HG02759 (cell line): ENCODE measurements at regions not wholly inside any gene's neighbourhood (a gene's known extent, or its start where the extent isn't known, plus 50 kb on each side); places are given as distances from the start of the nearest gene placed in this dataset.

Experiments used
- ATAC-seq: cut with Tn5 transposase; IDR thresholded peaks from one replicate; pipeline ENCODE4 v1.9.1; 2021; ENCODE audit warnings: mild to moderate bottlenecking, moderate library complexity; ENCODE audit not compliant: unreplicated experiment

GRCh38 chr20:12264711-12265110, 347.0 kb downstream of the BTBD3 start:
- ATAC-seq = no peak

- no peak for ATAC-seq
These were observed 348.0 kb downstream of the BTBD3 start for GRCh38 chr20:12265662-12266061.

GRCh38 chr20:12269579-12269978, 351.9 kb downstream of the BTBD3 start:
- no peak for ATAC-seq

GRCh38 chr20:12270863-12271262, 353.2 kb downstream of the BTBD3 start:
- ATAC-seq = no peak

- no peak for ATAC-seq
These were observed 358.4 kb downstream of the BTBD3 start for GRCh38 chr20:12276011-12276673.

GRCh38 chr20:12287575-12287974, 369.9 kb downstream of the BTBD3 start:
- ATAC-seq = no peak

- ATAC-seq = no peak
These were observed 371.8 kb downstream of the BTBD3 start for GRCh38 chr20:12289465-12289864.

GRCh38 chr20:12291386-12291785, 373.7 kb downstream of the BTBD3 start:
- no peak for ATAC-seq

GRCh38 chr20:12293900-12294299, 376.2 kb downstream of the BTBD3 start:
- no peak for ATAC-seq

- no peak for ATAC-seq
These were observed 377.0 kb downstream of the BTBD3 start for GRCh38 chr20:12294678-12295077.

- ATAC-seq = no peak
These were observed 387.7 kb downstream of the BTBD3 start for GRCh38 chr20:12305188-12305950.

- ATAC-seq = no peak
These were observed 388.4 kb downstream of the BTBD3 start for GRCh38 chr20:12306107-12306506.

GRCh38 chr20:12311094-12311865, 393.6 kb downstream of the BTBD3 start:
- no peak for ATAC-seq

- no peak for ATAC-seq
These were observed 398.0 kb downstream of the BTBD3 start for GRCh38 chr20:12315652-12316051.

GRCh38 chr20:12316794-12317193, 399.1 kb downstream of the BTBD3 start:
- no peak for ATAC-seq

- no peak for ATAC-seq
These were observed 399.7 kb downstream of the BTBD3 start for GRCh38 chr20:12317433-12317832.

- no peak for ATAC-seq
These were observed 400.4 kb downstream of the BTBD3 start for GRCh38 chr20:12318043-12318442.

GRCh38 chr20:12321736-12322135, 404.0 kb downstream of the BTBD3 start:
- ATAC-seq = no peak

- ATAC-seq = no peak
These were observed 409.5 kb downstream of the BTBD3 start for GRCh38 chr20:12327205-12327604.

GRCh38 chr20:12331236-12331635, 413.5 kb downstream of the BTBD3 start:
- no peak for ATAC-seq

GRCh38 chr20:12337601-12338000, 419.9 kb downstream of the BTBD3 start:
- no peak for ATAC-seq

GRCh38 chr20:12345978-12346377, 428.3 kb downstream of the BTBD3 start:
- ATAC-seq = no peak
